Mucosa of descending colon (tissue), 3 donors: ENCODE measurements at regions not wholly inside any gene's neighbourhood (a gene's known extent, or its start where the extent isn't known, plus 50 kb on each side); places are given as distances from the start of the nearest gene placed in this dataset.

Experiments used
- ATAC-seq: fragments of 200-7000 bp; cut with Tn5 transposase; one replicate; pipeline ENCODE4 v1.9.1; 2020; ENCODE audit warnings: mild to moderate bottlenecking, moderate library complexity
- DNase-seq, 3 donors: peaks; one replicate each; pipeline ENCODE4 v3.0.0-alpha.2; 2020
- H3K36me3 ChIP-seq: fragments of 200-600 bp; one replicate; pipeline ENCODE4 v1.8.0; 2021; ENCODE audit warnings: low read depth, mild to moderate bottlenecking
- H3K4me1 ChIP-seq: fragments of 200-600 bp; one replicate; pipeline ENCODE4 v1.8.0; 2021; ENCODE audit warnings: low read depth, mild to moderate bottlenecking
- H3K4me3 ChIP-seq: fragments of 200-600 bp; one replicate; pipeline ENCODE4 v1.8.0; 2021; ENCODE audit warnings: mild to moderate bottlenecking
- H3K9me3 ChIP-seq: fragments of 200-600 bp; one replicate; pipeline ENCODE4 v1.8.0; 2021; ENCODE audit warnings: mild to moderate bottlenecking
- CTCF ChIP-seq: fragments of 200-600 bp; IDR thresholded peaks from one replicate; pipeline ENCODE4 v1.8.0; 2022; ENCODE audit warnings: antibody characterized with exemption, mild to moderate bottlenecking
- intact Hi-C, 2 donors: fragments of 100-400 bp; cut with DNase I in 1 of 2; cut with micrococcal nuclease in 1 of 2; formaldehyde crosslinking; loops; one replicate each; pipeline versions ENCODE4 v1.11.0 to v1.11.1; 2022; cut with DNase I, micrococcal nuclease
- donor health status: DM: no; HTN: no; CAD: no; lungs with moderate emphysema.
- donor health status: DM: no; HTN: no; CAD: no.
- donor health status: DM: no; HTN: yes; CAD: no.

- intact Hi-C loops: no loop called here
- no peaks in the 10 kb centered on the region for H3K36me3 ChIP-seq
- ATAC-seq: peak; percentile 11
- peak in 1 of 3 donors; percentile 53 for DNase-seq
- no peaks in the 10 kb centered on the region for H3K9me3 ChIP-seq
- no peak for TF ChIP-seq CTCF
- no peak overlapping the region for H3K4me3 ChIP-seq
- peaks cover 38% of the 10 kb centered on the region for H3K4me1 ChIP-seq
Measured at GRCh38 chr2:62292190-62292589, 96.3 kb downstream of the B3GNT2 start.

GRCh38 chr2:62291517-62292137 is 95.7 kb downstream of the B3GNT2 start:
- DNase-seq (no peak), ATAC-seq (no peak)
- TF ChIP-seq CTCF: no peak
- Histone ChIP-seq H3K4me3 (no peak overlapping the region), H3K9me3 (no peaks in the 10 kb centered on the region), H3K36me3 (no peaks in the 10 kb centered on the region), H3K4me1 (peaks cover 32% of the 10 kb centered on the region)
- intact Hi-C loops: no loop called here

GRCh38 chr2:62291052-62291451 is 95.1 kb downstream of the B3GNT2 start:
- no peaks in the 10 kb centered on the region for H3K36me3 ChIP-seq
- H3K9me3 ChIP-seq: no peaks in the 10 kb centered on the region
- ATAC-seq (no peak), DNase-seq (no peak)
- no peak for TF ChIP-seq CTCF
- peaks cover 26% of the 10 kb centered on the region for H3K4me1 ChIP-seq
- intact Hi-C loops: no loop called here
- H3K4me3 ChIP-seq: no peak overlapping the region

- peak; percentile 78 for ATAC-seq
- intact Hi-C loops: no loop called here
Measured at GRCh38 chr2:62287899-62288880, 92.3 kb downstream of the B3GNT2 start.

GRCh38 chr2:62287282-62287681 is 91.4 kb downstream of the B3GNT2 start:
- intact Hi-C loops: no loop called here
- no peaks in the 10 kb centered on the region for H3K36me3 ChIP-seq
- no peak for DNase-seq
- no peak for TF ChIP-seq CTCF
- peaks cover 10% of the 10 kb centered on the region for H3K9me3 ChIP-seq
- peaks cover 7% of the 10 kb centered on the region for H3K4me1 ChIP-seq
- no peak for ATAC-seq
- no peak overlapping the region for H3K4me3 ChIP-seq

More at GRCh38 chr2:62287899-62288880, 92.3 kb downstream of the B3GNT2 start:
- DNase-seq: peak; percentile 77 to 81 (median 77)
- Histone ChIP-seq H3K4me1 (peaks cover 11% of the 10 kb centered on the region), H3K4me3 (no peak overlapping the region), H3K36me3 (no peaks in the 10 kb centered on the region), H3K9me3 (peaks cover 10% of the 10 kb centered on the region)
- no peak for TF ChIP-seq CTCF
